ENCODE measurements at regions not wholly inside any gene's neighbourhood (a gene's known extent, or its start where the extent isn't known, plus 50 kb on each side); places are given as distances from the start of the nearest gene placed in this dataset.
"Not testable (repeated sequence)": the region's sequence is repeated elsewhere in the genome, so short reads cannot be mapped to it uniquely, and the experiment has no call there.

GRCh38 chr2:125260366-125260930 is 1235.4 kb downstream of the CNTNAP5 start:
- H3K4me3 ChIP-seq (ENCODE audit: insufficient read depth, low read depth, low read length); H3K27me3 ChIP-seq (ENCODE audit: control insufficient read depth, insufficient read depth, low read length, poor library complexity, severe bottlenecking); H3K27ac ChIP-seq (ENCODE audit: insufficient read depth, low read depth, low read length, poor library complexity, severe bottlenecking); H3K4me1 ChIP-seq (ENCODE audit: control insufficient read depth, insufficient read depth, low read length); H3K9me3 ChIP-seq (ENCODE audit: control insufficient read depth, low read length); H3K36me3 ChIP-seq (ENCODE audit: control insufficient read depth, insufficient read depth, low read length): not testable (repeated sequence)

- H3K36me3 ChIP-seq (ENCODE audit: control insufficient read depth, insufficient read depth, low read length) = no peaks in the 10 kb centered on the region
- H3K9me3 ChIP-seq (ENCODE audit: control insufficient read depth, low read length) = no peaks in the 10 kb centered on the region
- no peak overlapping the region for H3K27ac ChIP-seq (ENCODE audit: insufficient read depth, low read depth, low read length, poor library complexity, severe bottlenecking)
- H3K4me3 ChIP-seq (ENCODE audit: insufficient read depth, low read depth, low read length) = no peak overlapping the region
- H3K4me1 ChIP-seq (ENCODE audit: control insufficient read depth, insufficient read depth, low read length) = peaks cover 3% of the 10 kb centered on the region
- H3K27me3 ChIP-seq (ENCODE audit: control insufficient read depth, insufficient read depth, low read length, poor library complexity, severe bottlenecking) = no peaks in the 10 kb centered on the region
- WGBS, 2 experiments = 88 to 100% methylated on average over 1 of the region's 1 CpG
These were observed 1239.4 kb downstream of the CNTNAP5 start for GRCh38 chr2:125264453-125264852.

GRCh38 chr2:125267683-125268082 is 1242.6 kb downstream of the CNTNAP5 start:
- Histone ChIP-seq H3K4me1 (ENCODE audit: control insufficient read depth, insufficient read depth, low read length) (no peaks in the 10 kb centered on the region), H3K27me3 (ENCODE audit: control insufficient read depth, insufficient read depth, low read length, poor library complexity, severe bottlenecking) (no peaks in the 10 kb centered on the region), H3K36me3 (ENCODE audit: control insufficient read depth, insufficient read depth, low read length) (no peaks in the 10 kb centered on the region), H3K27ac (ENCODE audit: insufficient read depth, low read depth, low read length, poor library complexity, severe bottlenecking) (no peak overlapping the region), H3K9me3 (ENCODE audit: control insufficient read depth, low read length) (no peaks in the 10 kb centered on the region), H3K4me3 (ENCODE audit: insufficient read depth, low read depth, low read length) (no peak overlapping the region)
- WGBS, 2 experiments = 75 to 85% methylated on average over 2 of the region's 2 CpGs

- WGBS, 2 experiments = 92 to 100% methylated on average over 1 of the region's 1 CpG
- no peaks in the 10 kb centered on the region for H3K4me1 ChIP-seq (ENCODE audit: control insufficient read depth, insufficient read depth, low read length)
- no peaks in the 10 kb centered on the region for H3K36me3 ChIP-seq (ENCODE audit: control insufficient read depth, insufficient read depth, low read length)
- H3K27me3 ChIP-seq (ENCODE audit: control insufficient read depth, insufficient read depth, low read length, poor library complexity, severe bottlenecking) = no peaks in the 10 kb centered on the region
- H3K9me3 ChIP-seq (ENCODE audit: control insufficient read depth, low read length) = no peaks in the 10 kb centered on the region
- H3K4me3 ChIP-seq (ENCODE audit: insufficient read depth, low read depth, low read length) = no peak overlapping the region
- H3K27ac ChIP-seq (ENCODE audit: insufficient read depth, low read depth, low read length, poor library complexity, severe bottlenecking) = no peak overlapping the region
These were observed 1247.6 kb downstream of the CNTNAP5 start for GRCh38 chr2:125272651-125273050.

- Histone ChIP-seq H3K9me3 (ENCODE audit: control insufficient read depth, low read length) (no peaks in the 10 kb centered on the region), H3K27ac (ENCODE audit: insufficient read depth, low read depth, low read length, poor library complexity, severe bottlenecking) (no peak overlapping the region), H3K4me1 (ENCODE audit: control insufficient read depth, insufficient read depth, low read length) (no peaks in the 10 kb centered on the region), H3K27me3 (ENCODE audit: control insufficient read depth, insufficient read depth, low read length, poor library complexity, severe bottlenecking) (no peaks in the 10 kb centered on the region), H3K36me3 (ENCODE audit: control insufficient read depth, insufficient read depth, low read length) (no peaks in the 10 kb centered on the region), H3K4me3 (ENCODE audit: insufficient read depth, low read depth, low read length) (no peak overlapping the region)
- 92 to 93% methylated on average over 4 of the region's 4 CpGs for WGBS, 2 experiments
These were observed 1249.6 kb downstream of the CNTNAP5 start for GRCh38 chr2:125274718-125275117.

GRCh38 chr2:125280265-125280664 is 1255.2 kb downstream of the CNTNAP5 start:
- H3K27ac ChIP-seq (ENCODE audit: insufficient read depth, low read depth, low read length, poor library complexity, severe bottlenecking) = no peak overlapping the region
- WGBS, 2 experiments = 91 to 93% methylated on average over 2 of the region's 2 CpGs

GRCh38 chr2:125281242-125281641 is 1256.2 kb downstream of the CNTNAP5 start:
- Histone ChIP-seq H3K4me1 (ENCODE audit: control insufficient read depth, insufficient read depth, low read length) (no peaks in the 10 kb centered on the region), H3K36me3 (ENCODE audit: control insufficient read depth, insufficient read depth, low read length) (no peaks in the 10 kb centered on the region), H3K4me3 (ENCODE audit: insufficient read depth, low read depth, low read length) (no peak overlapping the region), H3K27ac (ENCODE audit: insufficient read depth, low read depth, low read length, poor library complexity, severe bottlenecking) (no peak overlapping the region), H3K9me3 (ENCODE audit: control insufficient read depth, low read length) (no peaks in the 10 kb centered on the region), H3K27me3 (ENCODE audit: control insufficient read depth, insufficient read depth, low read length, poor library complexity, severe bottlenecking) (no peaks in the 10 kb centered on the region)
- WGBS, 2 experiments = no CpG with 5 or more reads among the region's 1 CpG

More at GRCh38 chr2:125280265-125280664, 1255.2 kb downstream of the CNTNAP5 start:
- Histone ChIP-seq H3K4me1 (ENCODE audit: control insufficient read depth, insufficient read depth, low read length) (no peaks in the 10 kb centered on the region), H3K36me3 (ENCODE audit: control insufficient read depth, insufficient read depth, low read length) (no peaks in the 10 kb centered on the region), H3K9me3 (ENCODE audit: control insufficient read depth, low read length) (no peaks in the 10 kb centered on the region), H3K27me3 (ENCODE audit: control insufficient read depth, insufficient read depth, low read length, poor library complexity, severe bottlenecking) (no peaks in the 10 kb centered on the region), H3K4me3 (ENCODE audit: insufficient read depth, low read depth, low read length) (no peak overlapping the region)

- Histone ChIP-seq H3K27ac (ENCODE audit: insufficient read depth, low read depth, low read length, poor library complexity, severe bottlenecking) (no peak overlapping the region), H3K9me3 (ENCODE audit: control insufficient read depth, low read length) (no peaks in the 10 kb centered on the region), H3K27me3 (ENCODE audit: control insufficient read depth, insufficient read depth, low read length, poor library complexity, severe bottlenecking) (no peaks in the 10 kb centered on the region), H3K4me3 (ENCODE audit: insufficient read depth, low read depth, low read length) (no peak overlapping the region), H3K4me1 (ENCODE audit: control insufficient read depth, insufficient read depth, low read length) (no peaks in the 10 kb centered on the region), H3K36me3 (ENCODE audit: control insufficient read depth, insufficient read depth, low read length) (no peaks in the 10 kb centered on the region)
- 91 to 92% methylated on average over 5 of the region's 5 CpGs for WGBS, 2 experiments
These were observed 1271.7 kb downstream of the CNTNAP5 start for GRCh38 chr2:125296742-125297141.

- Histone ChIP-seq H3K4me1 (ENCODE audit: control insufficient read depth, insufficient read depth, low read length) (no peaks in the 10 kb centered on the region), H3K4me3 (ENCODE audit: insufficient read depth, low read depth, low read length) (no peak overlapping the region), H3K27me3 (ENCODE audit: control insufficient read depth, insufficient read depth, low read length, poor library complexity, severe bottlenecking) (no peaks in the 10 kb centered on the region), H3K9me3 (ENCODE audit: control insufficient read depth, low read length) (no peaks in the 10 kb centered on the region), H3K27ac (ENCODE audit: insufficient read depth, low read depth, low read length, poor library complexity, severe bottlenecking) (no peak overlapping the region), H3K36me3 (ENCODE audit: control insufficient read depth, insufficient read depth, low read length) (no peaks in the 10 kb centered on the region)
- WGBS, 2 experiments = 86 to 100% methylated on average over 3 to 6 of the region's 6 CpGs
These were observed 1285.7 kb downstream of the CNTNAP5 start for GRCh38 chr2:125310657-125311364.

- Histone ChIP-seq H3K4me1 (ENCODE audit: control insufficient read depth, insufficient read depth, low read length) (no peaks in the 10 kb centered on the region), H3K9me3 (ENCODE audit: control insufficient read depth, low read length) (no peaks in the 10 kb centered on the region), H3K36me3 (ENCODE audit: control insufficient read depth, insufficient read depth, low read length) (no peaks in the 10 kb centered on the region), H3K27ac (ENCODE audit: insufficient read depth, low read depth, low read length, poor library complexity, severe bottlenecking) (no peak overlapping the region), H3K27me3 (ENCODE audit: control insufficient read depth, insufficient read depth, low read length, poor library complexity, severe bottlenecking) (no peaks in the 10 kb centered on the region), H3K4me3 (ENCODE audit: insufficient read depth, low read depth, low read length) (no peak overlapping the region)
- whole genome bisulfite sequencing, 2 experiments = 91 to 96% methylated on average over 17 of the region's 17 CpGs
These were observed 1287.3 kb downstream of the CNTNAP5 start for GRCh38 chr2:125312342-125312741.
